ENCODE measurements at regions not wholly inside any gene's neighbourhood (a gene's known extent, or its start where the extent isn't known, plus 50 kb on each side); places are given as distances from the start of the nearest gene placed in this dataset.
A peak's percentile ranks its signal among the peaks of the same experiment; 100 is the strongest.
"Not testable (repeated sequence)": the region's sequence is repeated elsewhere in the genome, so short reads cannot be mapped to it uniquely, and the experiment has no call there.

GRCh38 chr14:83260751-83261150 lies 1727.1 kb upstream of the SEL1L start:
- no peak for DNase-seq

- no peak for DNase-seq
Observed at GRCh38 chr14:83269583-83269982, 1735.9 kb upstream of the SEL1L start.

GRCh38 chr14:83271663-83272062 lies 1738.0 kb upstream of the SEL1L start:
- DNase-seq, result no peak

- DNase-seq, result no peak
Observed at GRCh38 chr14:83280719-83281118, 1747.1 kb upstream of the SEL1L start.

- no peak for DNase-seq
Observed at GRCh38 chr14:83282706-83283105, 1749.1 kb upstream of the SEL1L start.

GRCh38 chr14:83287300-83287699 lies 1753.6 kb upstream of the SEL1L start:
- DNase-seq, result no peak

- no peak for DNase-seq
Observed at GRCh38 chr14:83289390-83289789, 1755.7 kb upstream of the SEL1L start.

GRCh38 chr14:83289896-83290295 lies 1756.2 kb upstream of the SEL1L start:
- no peak for DNase-seq

GRCh38 chr14:83290447-83290846 lies 1756.8 kb upstream of the SEL1L start:
- no peak for DNase-seq

GRCh38 chr14:83291714-83292113 lies 1758.1 kb upstream of the SEL1L start:
- DNase-seq, result no peak

GRCh38 chr14:83294941-83295340 lies 1761.3 kb upstream of the SEL1L start:
- no peak for DNase-seq

GRCh38 chr14:83297361-83297760 lies 1763.7 kb upstream of the SEL1L start:
- no peak for DNase-seq

- DNase-seq, result not testable (repeated sequence)
Observed at GRCh38 chr14:83298016-83298415, 1764.4 kb upstream of the SEL1L start.

GRCh38 chr14:83300476-83301064 lies 1766.9 kb upstream of the SEL1L start:
- no peak for DNase-seq

GRCh38 chr14:83301791-83302190 lies 1768.1 kb upstream of the SEL1L start:
- DNase-seq, result no peak

- no peak for DNase-seq
Observed at GRCh38 chr14:83309211-83309610, 1775.6 kb upstream of the SEL1L start.

GRCh38 chr14:83309833-83310232 lies 1776.2 kb upstream of the SEL1L start:
- no peak for DNase-seq

- DNase-seq, result no peak
Observed at GRCh38 chr14:83312511-83312910, 1778.9 kb upstream of the SEL1L start.

GRCh38 chr14:83314764-83315163 lies 1781.1 kb upstream of the SEL1L start:
- DNase-seq, result no peak

GRCh38 chr14:83316356-83316755 lies 1782.7 kb upstream of the SEL1L start:
- DNase-seq, result no peak

- no peak for DNase-seq
Observed at GRCh38 chr14:83320837-83321236, 1787.2 kb upstream of the SEL1L start.

- DNase-seq, result no peak
Observed at GRCh38 chr14:83331513-83331912, 1797.9 kb upstream of the SEL1L start.

- no peak for DNase-seq
Observed at GRCh38 chr14:83342590-83342989, 1808.9 kb upstream of the SEL1L start.

GRCh38 chr14:83347874-83348273 lies 1814.2 kb upstream of the SEL1L start:
- DNase-seq, result no peak

GRCh38 chr14:83355609-83356008 lies 1822.0 kb upstream of the SEL1L start:
- DNase-seq, result no peak

GRCh38 chr14:83356080-83356479 lies 1822.4 kb upstream of the SEL1L start:
- DNase-seq, result peak; percentile 4
